Progenitor cell of endocrine pancreas (in vitro differentiated cells): ENCODE measurements at regions not wholly inside any gene's neighbourhood (a gene's known extent, or its start where the extent isn't known, plus 50 kb on each side); places are given as distances from the start of the nearest gene placed in this dataset.

Source experiments
- DNase-seq: peaks from one replicate; pipeline ENCODE4 v3.0.0; 2021; ENCODE audit warnings: low spot score; ENCODE audit not compliant: unreplicated experiment
- H3K27ac Mint-ChIP-seq: 2 replicates; pipeline ENCODE4 v1.8.0; 2021; ENCODE audit warnings: mild to moderate bottlenecking, moderate library complexity, mixed read lengths
- H3K27me3 Mint-ChIP-seq: 2 replicates; pipeline ENCODE4 v1.8.0; 2021; ENCODE audit warnings: mixed read lengths
- H3K36me3 Mint-ChIP-seq: 2 replicates; pipeline ENCODE4 v1.8.0; 2022; ENCODE audit warnings: mixed read lengths; ENCODE audit not compliant: insufficient read depth
- H3K4me1 Mint-ChIP-seq: 2 replicates; pipeline ENCODE4 v1.8.0; 2021; ENCODE audit warnings: low read depth, mixed read lengths
- H3K4me3 Mint-ChIP-seq: 2 replicates; pipeline ENCODE4 v1.8.0; 2021; ENCODE audit warnings: low read depth, mild to moderate bottlenecking, moderate library complexity, mixed read lengths
- H3K9me3 Mint-ChIP-seq: 2 replicates; pipeline ENCODE4 v1.8.0; 2021; ENCODE audit warnings: low read depth, mixed read lengths
- TF ChIP-seq, protein P1 (sequence below): fragments of 200-600 bp; sonication (generic); IDR thresholded peaks from one replicate; pipeline ENCODE4 v1.5.0; 2021; ENCODE audit warnings: antibody characterized with exemption, mild to moderate bottlenecking; ENCODE audit not compliant: unreplicated experiment

- H3K27ac Mint-ChIP-seq, result no peak overlapping the region
- H3K9me3 Mint-ChIP-seq, result no peaks in the 10 kb centered on the region
- H3K27me3 Mint-ChIP-seq, result no peaks in the 10 kb centered on the region
- H3K4me3 Mint-ChIP-seq, result no peak overlapping the region
- no peaks in the 10 kb centered on the region for H3K4me1 Mint-ChIP-seq
- TF ChIP-seq, protein P1, sequence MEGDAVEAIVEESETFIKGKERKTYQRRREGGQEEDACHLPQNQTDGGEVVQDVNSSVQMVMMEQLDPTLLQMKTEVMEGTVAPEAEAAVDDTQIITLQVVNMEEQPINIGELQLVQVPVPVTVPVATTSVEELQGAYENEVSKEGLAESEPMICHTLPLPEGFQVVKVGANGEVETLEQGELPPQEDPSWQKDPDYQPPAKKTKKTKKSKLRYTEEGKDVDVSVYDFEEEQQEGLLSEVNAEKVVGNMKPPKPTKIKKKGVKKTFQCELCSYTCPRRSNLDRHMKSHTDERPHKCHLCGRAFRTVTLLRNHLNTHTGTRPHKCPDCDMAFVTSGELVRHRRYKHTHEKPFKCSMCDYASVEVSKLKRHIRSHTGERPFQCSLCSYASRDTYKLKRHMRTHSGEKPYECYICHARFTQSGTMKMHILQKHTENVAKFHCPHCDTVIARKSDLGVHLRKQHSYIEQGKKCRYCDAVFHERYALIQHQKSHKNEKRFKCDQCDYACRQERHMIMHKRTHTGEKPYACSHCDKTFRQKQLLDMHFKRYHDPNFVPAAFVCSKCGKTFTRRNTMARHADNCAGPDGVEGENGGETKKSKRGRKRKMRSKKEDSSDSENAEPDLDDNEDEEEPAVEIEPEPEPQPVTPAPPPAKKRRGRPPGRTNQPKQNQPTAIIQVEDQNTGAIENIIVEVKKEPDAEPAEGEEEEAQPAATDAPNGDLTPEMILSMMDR, result no peak
- no peaks in the 10 kb centered on the region for H3K36me3 Mint-ChIP-seq
- no peak for DNase-seq
Measured at GRCh38 chr3:80017369-80017768, 249.6 kb upstream of the ROBO1 start.

DNA sequence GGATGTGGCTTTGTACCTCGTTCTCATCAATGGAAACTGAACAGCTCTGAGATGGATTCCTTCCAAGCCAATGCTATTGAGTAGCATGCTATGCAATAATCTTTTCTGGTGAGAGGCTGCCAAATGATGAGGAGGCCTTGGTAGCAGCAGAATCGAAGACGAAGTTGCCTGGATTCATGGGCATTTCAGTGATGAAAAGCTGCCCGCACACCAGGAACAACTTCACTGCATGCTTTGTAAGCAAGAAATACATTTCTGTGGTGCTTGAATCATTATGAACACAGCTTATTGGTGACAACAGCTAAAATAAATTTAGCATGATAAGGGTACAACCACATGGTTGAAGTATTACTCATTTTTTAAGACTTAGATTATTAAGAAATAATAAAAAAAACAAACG lies 246.8 kb upstream of the ROBO1 start:
- no peaks in the 10 kb centered on the region for H3K36me3 Mint-ChIP-seq
- TF ChIP-seq, protein P1, result no peak
- H3K27ac Mint-ChIP-seq, result no peak overlapping the region
- no peaks in the 10 kb centered on the region for H3K4me1 Mint-ChIP-seq
- no peak for DNase-seq
- H3K4me3 Mint-ChIP-seq, result no peak overlapping the region
- H3K9me3 Mint-ChIP-seq, result no peaks in the 10 kb centered on the region
- no peaks in the 10 kb centered on the region for H3K27me3 Mint-ChIP-seq

- DNase-seq, result no peak
- Mint-ChIP-seq H3K36me3 (no peaks in the 10 kb centered on the region), H3K4me1 (no peaks in the 10 kb centered on the region), H3K27me3 (no peaks in the 10 kb centered on the region), H3K4me3 (no peak overlapping the region), H3K27ac (no peak overlapping the region), H3K9me3 (no peaks in the 10 kb centered on the region)
- TF ChIP-seq, protein P1, result no peak
Measured at GRCh38 chr3:80010021-80010571, 242.3 kb upstream of the ROBO1 start.

DNA sequence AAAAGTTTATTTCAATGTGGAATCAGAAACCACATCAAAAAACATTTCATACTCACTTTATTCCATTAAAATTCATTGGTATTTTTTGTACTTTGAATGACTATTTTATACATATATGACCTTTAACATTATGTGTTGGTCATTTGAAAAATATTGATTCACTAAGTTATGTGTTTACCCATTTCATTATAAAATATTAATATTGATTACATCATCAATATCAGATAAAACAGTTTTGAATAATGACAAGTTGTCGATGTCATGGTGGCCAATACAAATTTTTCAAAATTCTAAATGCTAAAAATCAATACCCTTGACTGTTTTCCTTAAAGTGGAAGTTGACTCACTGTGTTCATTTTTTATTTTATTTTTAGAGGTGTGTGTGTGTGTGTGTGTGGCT lies 239.7 kb upstream of the ROBO1 start:
- H3K36me3 Mint-ChIP-seq, result no peaks in the 10 kb centered on the region
- no peaks in the 10 kb centered on the region for H3K4me1 Mint-ChIP-seq
- no peaks in the 10 kb centered on the region for H3K27me3 Mint-ChIP-seq
- no peaks in the 10 kb centered on the region for H3K9me3 Mint-ChIP-seq
- no peak overlapping the region for H3K4me3 Mint-ChIP-seq
- no peak overlapping the region for H3K27ac Mint-ChIP-seq
- TF ChIP-seq, protein P1, result no peak
- DNase-seq, result no peak

GRCh38 chr3:80006315-80006714 lies 238.5 kb upstream of the ROBO1 start:
- no peak overlapping the region for H3K4me3 Mint-ChIP-seq
- H3K27me3 Mint-ChIP-seq, result no peaks in the 10 kb centered on the region
- no peaks in the 10 kb centered on the region for H3K4me1 Mint-ChIP-seq
- H3K27ac Mint-ChIP-seq, result no peak overlapping the region
- no peaks in the 10 kb centered on the region for H3K36me3 Mint-ChIP-seq
- DNase-seq, result no peak
- TF ChIP-seq, protein P1, result no peak
- H3K9me3 Mint-ChIP-seq, result no peaks in the 10 kb centered on the region
